WTC11 (cell line): ENCODE measurements at regions not wholly inside any gene's neighbourhood (a gene's known extent, or its start where the extent isn't known, plus 50 kb on each side); places are given as distances from the start of the nearest gene placed in this dataset.
A peak's percentile ranks its signal among the peaks of the same experiment; 100 is the strongest.

ENCODE experiments used
- ATAC-seq: fragments of 200-7000 bp; cut with Tn5 transposase; 2 replicates; pipeline ENCODE4 v1.10.0; 2021; ENCODE audit warnings: mild to moderate bottlenecking, moderate library complexity
- CTCF ChIA-PET: fragments of 300-600 bp; sonication (Branson Sonifier 250); formaldehyde crosslinking; loops from one replicate; lab custom pipeline; 2021; ENCODE audit warnings: antibody characterized with exemption; lab: Charles Lee
- POLR2A ChIA-PET: fragments of 350-600 bp; sonication (Branson Sonifier 250); formaldehyde crosslinking; loops from one replicate; lab custom pipeline; 2021; ENCODE audit warnings: antibody characterized with exemption; lab: Charles Lee
- DNase-seq: peaks from one replicate; pipeline ENCODE4 v3.0.0; 2021; ENCODE audit warnings: low spot score
- H3K27ac Mint-ChIP-seq: 2 replicates; pipeline ENCODE4 v1.8.0; 2021; ENCODE audit warnings: mixed read lengths
- H3K27me3 Mint-ChIP-seq: 2 replicates; pipeline ENCODE4 v1.8.0; 2021; ENCODE audit warnings: low read depth, mild to moderate bottlenecking, moderate library complexity, mixed read lengths
- H3K36me3 Mint-ChIP-seq: 2 replicates; pipeline ENCODE4 v1.8.0; 2021; ENCODE audit warnings: mixed read lengths
- H3K4me1 Mint-ChIP-seq: 2 replicates; pipeline ENCODE4 v1.8.0; 2022; ENCODE audit warnings: mixed read lengths
- H3K4me3 Mint-ChIP-seq: 2 replicates; pipeline ENCODE4 v1.8.0; 2021; ENCODE audit warnings: mild to moderate bottlenecking, moderate library complexity, mixed read lengths
- H3K9me3 Mint-ChIP-seq: 2 replicates; pipeline ENCODE4 v1.8.0; 2021; ENCODE audit warnings: mixed read lengths
- ARID4B ChIP-seq: sonication (generic); formaldehyde crosslinking; IDR thresholded peaks from 2 replicates; pipeline ENCODE4 v1.8.0; 2023; ENCODE audit warnings: missing genetic modification reagents, mild to moderate bottlenecking, borderline replicate concordance
- ATF2 ChIP-seq: sonication (generic); formaldehyde crosslinking; IDR thresholded peaks from 2 replicates; pipeline ENCODE4 v1.8.1; 2022; ENCODE audit warnings: low read depth, missing genetic modification reagents, borderline replicate concordance
- ATF6 ChIP-seq: sonication (generic); formaldehyde crosslinking; IDR thresholded peaks from 2 replicates; pipeline ENCODE4 v1.8.1; 2023; ENCODE audit warnings: mild to moderate bottlenecking, missing genetic modification reagents
- CREM ChIP-seq: sonication (generic); formaldehyde crosslinking; IDR thresholded peaks from 2 replicates; pipeline ENCODE4 v1.8.1; 2022; ENCODE audit warnings: mild to moderate bottlenecking, missing genetic modification reagents, moderate library complexity
- ESRRA ChIP-seq: sonication (generic); formaldehyde crosslinking; IDR thresholded peaks from 2 replicates; pipeline ENCODE4 v1.8.1; 2022; ENCODE audit warnings: mild to moderate bottlenecking, missing genetic modification reagents, borderline replicate concordance
- FOXP4 ChIP-seq: sonication (generic); formaldehyde crosslinking; IDR thresholded peaks from 2 replicates; pipeline ENCODE4 v1.8.0; 2022; ENCODE audit warnings: mild to moderate bottlenecking, missing genetic modification reagents
- GABPB1 ChIP-seq: sonication (generic); formaldehyde crosslinking; IDR thresholded peaks from 2 replicates; pipeline ENCODE4 v1.8.1; 2023; ENCODE audit warnings: mild to moderate bottlenecking, missing genetic modification reagents
- JAZF1 ChIP-seq: fragments of 250-450 bp; sonication (Bioruptor Pico); IDR thresholded peaks from 2 replicates; pipeline ENCODE4 v1.9.0; 2021; ENCODE audit warnings: moderate library complexity, mild to moderate bottlenecking, inconsistent platforms
- MLX ChIP-seq: sonication (generic); formaldehyde crosslinking; IDR thresholded peaks from 2 replicates; pipeline ENCODE4 v1.8.1; 2023; ENCODE audit warnings: mild to moderate bottlenecking, missing genetic modification reagents, moderate library complexity
- NR1H2 ChIP-seq: sonication (generic); formaldehyde crosslinking; IDR thresholded peaks from 2 replicates; pipeline ENCODE4 v1.9.0; 2021; ENCODE audit warnings: mild to moderate bottlenecking, moderate library complexity, missing genetic modification reagents
- PRRX2 ChIP-seq: fragments of 250-450 bp; sonication (Bioruptor Pico); IDR thresholded peaks from 2 replicates; pipeline ENCODE4 v1.8.0; 2021; ENCODE audit warnings: mild to moderate bottlenecking
- STAT6 ChIP-seq: sonication (generic); formaldehyde crosslinking; conservative IDR thresholded peaks from 2 replicates; pipeline ENCODE4 v1.8.1; 2023; ENCODE audit warnings: mild to moderate bottlenecking, low read depth, missing genetic modification reagents, moderate library complexity
- USF1 ChIP-seq: sonication (generic); formaldehyde crosslinking; IDR thresholded peaks from 2 replicates; pipeline ENCODE4 v1.8.0; 2022; ENCODE audit warnings: mild to moderate bottlenecking, missing genetic modification reagents
- ZBTB21 ChIP-seq: sonication (generic); formaldehyde crosslinking; IDR thresholded peaks from 2 replicates; pipeline ENCODE4 v1.8.1; 2023; ENCODE audit warnings: mild to moderate bottlenecking, missing genetic modification reagents, borderline replicate concordance
- ZNF263 ChIP-seq: sonication (generic); formaldehyde crosslinking; IDR thresholded peaks from 2 replicates; pipeline ENCODE4 v1.8.1; 2022; ENCODE audit warnings: low read depth, mild to moderate bottlenecking, moderate library complexity, missing genetic modification reagents

- Mint-ChIP-seq H3K9me3 (peaks cover 4% of the 10 kb centered on the region), H3K27ac (no peak overlapping the region), H3K4me1 (0 out of 2 replicates have a peak, but pooled peaks cover 2% of the 10 kb centered on the region), H3K27me3 (no peaks in the 10 kb centered on the region), H3K36me3 (no peaks in the 10 kb centered on the region), H3K4me3 (no peak overlapping the region)
- ATAC-seq (no peak), DNase-seq (no peak)
- TF ChIP-seq MLX (no peak), FOXP4 (CRISPR knock-in tag) (no peak), GABPB1 (CRISPR knock-in tag) (no peak), ATF2 (CRISPR knock-in tag) (no peak), CREM (CRISPR knock-in tag) (no peak), ARID4B (CRISPR knock-in tag) (no peak), STAT6 (CRISPR knock-in tag) (no peak), USF1 (CRISPR knock-in tag) (no peak), PRRX2 (CRISPR knock-in tag) (no peak), NR1H2 (CRISPR knock-in tag) (no peak), ZNF263 (CRISPR knock-in tag) (no peak)
- ChIA-PET POLR2A (no interaction called here), CTCF (interaction anchor here (1.6 kb wide), 1 partner anchor 64 kb away, joined by 3 read pairs; the partner anchor contains the start of gene MPP7)
These were observed 64.1 kb upstream of the MPP7 start for GRCh38 chr10:28366994-28367393.

- Mint-ChIP-seq H3K4me1 (0 out of 2 replicates have a peak, but pooled peaks cover 2% of the 10 kb centered on the region), H3K4me3 (no peak overlapping the region), H3K9me3 (peaks cover 4% of the 10 kb centered on the region), H3K36me3 (no peaks in the 10 kb centered on the region), H3K27ac (no peak overlapping the region), H3K27me3 (no peaks in the 10 kb centered on the region)
- TF ChIP-seq GABPB1 (CRISPR knock-in tag) (0 out of 2 replicates have a peak, but pooled peaks have one; percentile 24), ESRRA (no peak), ATF6 (CRISPR knock-in tag) (no peak), ZBTB21 (CRISPR knock-in tag) (no peak), JAZF1 (CRISPR knock-in tag) (no peak)
- no peak for DNase-seq
- CTCF ChIA-PET = interaction anchor here (0.5 to 1.6 kb wide), 2 partner anchors 64 to 799 kb away, joined by 3 read pairs; partner anchors contain the start of gene MPP7
- POLR2A ChIA-PET = interaction anchor here (0.7 kb wide), 1 partner anchor 65 kb away, joined by 3 read pairs; no protein-coding TSS in a partner anchor
- ATAC-seq = no peak
These were observed 64.5 kb upstream of the MPP7 start for GRCh38 chr10:28367413-28367812.
